ENCODE measurements at regions not wholly inside any gene's neighbourhood (a gene's known extent, or its start where the extent isn't known, plus 50 kb on each side); places are given as distances from the start of the nearest gene placed in this dataset.
A peak's percentile ranks its signal among the peaks of the same experiment; 100 is the strongest.

DNA sequence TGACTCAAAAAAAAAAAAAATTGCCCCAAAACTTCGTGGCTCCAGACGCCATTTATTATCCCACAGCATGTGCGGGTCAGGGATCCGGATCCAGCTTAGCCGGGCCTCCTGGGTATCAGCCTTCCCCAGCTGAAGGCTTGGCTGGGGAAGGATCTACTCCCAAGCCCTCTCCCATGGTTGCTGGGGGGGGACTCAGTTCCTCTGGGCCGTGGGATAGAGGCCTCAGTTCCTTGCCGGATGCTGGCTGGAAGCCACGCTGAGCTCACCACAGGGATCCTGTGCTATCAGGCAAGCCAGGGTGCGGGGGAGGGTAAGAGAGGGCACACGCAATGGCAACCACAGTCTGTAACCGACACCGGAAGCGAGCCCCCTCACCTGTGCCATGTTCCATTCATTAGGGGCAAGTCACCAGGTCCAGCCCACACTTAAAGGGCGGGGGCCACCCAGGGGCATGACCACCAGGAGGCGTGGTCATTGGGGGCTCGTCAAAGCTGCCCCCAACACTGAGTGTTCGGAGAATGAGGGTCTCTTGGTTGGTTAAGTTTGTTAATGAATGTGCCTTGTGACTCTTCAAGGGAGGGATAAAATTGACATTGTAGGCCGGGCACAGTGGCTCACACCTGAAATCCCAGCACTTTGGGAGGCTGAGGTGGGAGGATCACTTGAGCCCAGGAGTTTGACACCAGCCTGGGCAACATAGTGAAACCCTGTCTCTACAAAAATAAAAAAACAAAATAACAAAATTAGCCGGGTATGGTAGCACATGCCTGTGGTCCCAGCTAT lies 210.0 kb upstream of the GSE1 start:
- no peak overlapping the region for H3K27ac Mint-ChIP-seq
- no peaks in the 10 kb centered on the region for H3K9me3 Mint-ChIP-seq
- DNase-seq, result no peak

DNA sequence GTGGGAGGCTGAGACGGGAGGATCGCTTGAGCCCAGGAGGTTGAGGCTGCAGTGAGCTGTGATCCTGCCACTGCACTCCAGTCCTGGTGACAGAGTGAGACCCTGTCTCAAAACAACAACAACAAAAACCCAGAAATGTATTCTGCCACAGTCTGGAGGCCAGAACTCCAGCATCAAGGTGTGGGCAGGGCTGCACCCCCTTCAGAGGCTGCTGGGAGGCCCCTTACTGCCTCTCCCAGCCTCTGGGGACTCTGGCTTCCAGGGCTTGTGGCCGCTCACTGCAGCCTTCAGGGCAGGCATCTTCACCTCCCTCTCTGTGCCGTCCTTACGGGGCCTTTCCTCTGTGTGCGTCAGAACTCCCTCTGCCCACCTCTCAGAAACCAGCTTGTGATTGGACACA lies 209.4 kb upstream of the GSE1 start:
- Mint-ChIP-seq H3K4me1 (ENCODE audit: low read depth) (peaks cover 4% of the 10 kb centered on the region; the same call in 1 of the 2 replicates), H3K36me3 (ENCODE audit: low read depth) (peaks cover 4% of the 10 kb centered on the region; the same call in 1 of the 2 replicates), H3K27ac (no peak overlapping the region), H3K27me3 (ENCODE audit: insufficient read depth) (no peaks in the 10 kb centered on the region; the same call in 1 of the 2 replicates), H3K9me3 (no peaks in the 10 kb centered on the region), H3K4me3 (no peak overlapping the region)
- TF ChIP-seq, protein P1, sequence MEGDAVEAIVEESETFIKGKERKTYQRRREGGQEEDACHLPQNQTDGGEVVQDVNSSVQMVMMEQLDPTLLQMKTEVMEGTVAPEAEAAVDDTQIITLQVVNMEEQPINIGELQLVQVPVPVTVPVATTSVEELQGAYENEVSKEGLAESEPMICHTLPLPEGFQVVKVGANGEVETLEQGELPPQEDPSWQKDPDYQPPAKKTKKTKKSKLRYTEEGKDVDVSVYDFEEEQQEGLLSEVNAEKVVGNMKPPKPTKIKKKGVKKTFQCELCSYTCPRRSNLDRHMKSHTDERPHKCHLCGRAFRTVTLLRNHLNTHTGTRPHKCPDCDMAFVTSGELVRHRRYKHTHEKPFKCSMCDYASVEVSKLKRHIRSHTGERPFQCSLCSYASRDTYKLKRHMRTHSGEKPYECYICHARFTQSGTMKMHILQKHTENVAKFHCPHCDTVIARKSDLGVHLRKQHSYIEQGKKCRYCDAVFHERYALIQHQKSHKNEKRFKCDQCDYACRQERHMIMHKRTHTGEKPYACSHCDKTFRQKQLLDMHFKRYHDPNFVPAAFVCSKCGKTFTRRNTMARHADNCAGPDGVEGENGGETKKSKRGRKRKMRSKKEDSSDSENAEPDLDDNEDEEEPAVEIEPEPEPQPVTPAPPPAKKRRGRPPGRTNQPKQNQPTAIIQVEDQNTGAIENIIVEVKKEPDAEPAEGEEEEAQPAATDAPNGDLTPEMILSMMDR (IDR thresholded peaks at IDR 0.05), result no peak
- DNase-seq, result no peak

More for the DNA sequence above, 210.0 kb upstream of the GSE1 start:
- peaks cover 4% of the 10 kb centered on the region for H3K27me3 Mint-ChIP-seq (ENCODE audit: insufficient read depth)
- H3K36me3 Mint-ChIP-seq (ENCODE audit: low read depth), result peaks cover 5% of the 10 kb centered on the region; the same call in 1 of the 2 replicates
- peaks cover 4% of the 10 kb centered on the region; the same call in 1 of the 2 replicates for H3K4me1 Mint-ChIP-seq (ENCODE audit: low read depth)
- no peak overlapping the region for H3K4me3 Mint-ChIP-seq
- TF ChIP-seq, protein P1 (IDR thresholded peaks at IDR 0.05), result peak; percentile 5; the same call in 1 of the 2 replicates

DNA sequence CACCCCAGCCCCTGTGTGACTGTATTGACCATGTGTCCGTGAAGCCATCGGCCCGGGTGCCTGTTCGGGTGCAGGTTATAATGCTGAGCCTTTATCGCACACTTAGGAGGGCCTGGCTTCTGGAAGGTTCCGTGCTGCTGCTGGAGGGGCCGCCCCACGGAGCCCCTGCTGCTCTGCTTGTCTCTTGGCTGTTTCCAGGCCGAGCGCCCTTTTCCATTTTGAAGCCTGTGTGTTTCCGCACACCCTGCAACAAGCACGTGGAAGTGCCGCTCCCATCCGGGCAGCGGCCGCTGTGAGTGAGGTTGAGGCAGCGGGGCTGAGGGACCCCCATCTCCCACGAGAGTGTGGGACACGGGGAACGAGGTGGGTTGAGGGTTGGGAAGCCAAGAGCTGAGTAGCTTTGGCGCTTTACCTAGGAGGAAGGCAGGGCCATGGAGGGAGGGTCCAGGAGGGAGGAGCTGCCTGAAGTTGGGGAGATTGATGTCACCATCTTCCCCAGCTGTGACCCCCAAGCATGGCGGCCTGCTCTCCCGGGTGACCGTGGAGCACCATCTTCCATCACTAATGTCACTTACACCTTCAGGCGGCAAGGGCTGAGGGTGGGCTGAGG lies 200.1 kb upstream of the GSE1 start:
- Mint-ChIP-seq H3K9me3 (no peaks in the 10 kb centered on the region), H3K4me1 (ENCODE audit: low read depth) (no peaks in the 10 kb centered on the region), H3K27ac (no peak overlapping the region), H3K27me3 (ENCODE audit: insufficient read depth) (no peaks in the 10 kb centered on the region; the same call in 1 of the 2 replicates), H3K4me3 (no peak overlapping the region), H3K36me3 (ENCODE audit: low read depth) (no peaks in the 10 kb centered on the region)
- no peak for DNase-seq
- TF ChIP-seq, protein P1 (IDR thresholded peaks at IDR 0.05), result no peak

DNA sequence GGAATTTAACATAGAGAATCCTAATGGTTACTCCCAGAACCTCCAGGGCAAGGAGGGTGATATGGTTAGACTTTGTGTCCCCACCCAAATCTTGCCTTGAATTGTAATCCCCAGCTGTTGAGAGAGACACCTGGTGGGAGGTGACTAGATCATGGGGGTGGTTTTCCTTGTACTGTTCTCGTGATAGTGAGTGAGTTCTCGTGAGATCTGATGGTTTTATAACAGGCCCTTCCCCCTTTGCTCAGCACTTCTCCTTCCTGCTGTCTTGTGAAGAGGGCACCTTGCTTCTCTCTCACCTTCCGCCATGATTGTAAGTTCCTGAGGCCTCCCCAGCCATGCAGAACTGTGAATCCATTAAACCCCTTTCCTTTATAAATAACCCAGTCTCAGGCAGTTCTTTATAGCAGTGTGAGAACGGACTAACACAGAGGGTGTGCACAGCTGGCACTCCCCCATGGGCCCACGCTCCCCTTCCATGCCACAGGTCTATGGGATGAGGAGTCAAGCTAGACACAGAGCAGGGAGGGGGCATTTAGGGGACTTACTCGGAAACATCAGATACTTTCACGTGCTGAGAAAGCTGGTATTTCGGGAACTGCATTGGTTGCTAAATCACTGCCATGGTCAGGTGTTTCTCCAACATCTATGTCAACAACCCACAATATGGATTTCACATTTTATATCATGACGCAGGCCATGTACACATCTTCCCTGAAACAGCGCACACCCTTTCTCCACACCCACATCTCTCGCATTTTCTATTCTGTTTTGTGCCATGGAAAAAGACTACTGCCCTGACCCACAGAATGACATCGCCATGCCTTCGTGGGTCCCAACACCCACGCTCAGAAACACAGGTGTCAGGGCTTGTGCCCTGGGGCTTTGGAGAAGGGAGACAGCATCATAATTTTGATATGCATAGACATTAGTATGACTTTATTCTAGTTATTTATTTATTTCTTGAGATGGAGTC lies 199.1 kb upstream of the GSE1 start:
- H3K27ac Mint-ChIP-seq, result no peak overlapping the region; the same call in 1 of the 2 replicates
- no peaks in the 10 kb centered on the region for H3K4me1 Mint-ChIP-seq (ENCODE audit: low read depth)
- no peaks in the 10 kb centered on the region for H3K36me3 Mint-ChIP-seq (ENCODE audit: low read depth)
- no peak for DNase-seq
- no peak overlapping the region for H3K4me3 Mint-ChIP-seq
- peaks cover 2% of the 10 kb centered on the region; the same call in 1 of the 2 replicates for H3K27me3 Mint-ChIP-seq (ENCODE audit: insufficient read depth)
- TF ChIP-seq, protein P1 (IDR thresholded peaks at IDR 0.05), result no peak
- H3K9me3 Mint-ChIP-seq, result no peaks in the 10 kb centered on the region
